ENCODE measurements at regions not wholly inside any gene's neighbourhood (a gene's known extent, or its start where the extent isn't known, plus 50 kb on each side); places are given as distances from the start of the nearest gene placed in this dataset.

- Mint-ChIP-seq H3K36me3 (ENCODE audit: insufficient read depth in 1 of 3, low read depth in 3 of 3) (peaks cover 12 to 34% (median 19%) of the 10 kb centered on the region in 3 experiments), H3K9me3 (peaks cover 30 to 34% of the 10 kb centered on the region in 2 experiments), H3K4me1 (peaks cover 9 to 10% of the 10 kb centered on the region in 2 experiments), H3K27me3 (ENCODE audit: low read depth) (peaks cover 10% of the 10 kb centered on the region), H3K27ac (no peak overlapping the region), H3K4me3 (no peak overlapping the region)
- Histone ChIP-seq H3K56ac (ENCODE audit: insufficient read length, low read depth, low read length) (no peak overlapping the region), H3K4ac (ENCODE audit: low read depth, low read length) (no peak overlapping the region), H4K5ac (ENCODE audit: insufficient read length, low read depth, low read length) (no peak overlapping the region), H2BK20ac (ENCODE audit: low read depth, low read length, poor library complexity, severe bottlenecking) (no peak overlapping the region), H3K14ac (ENCODE audit: insufficient read depth, low read length) (no peak overlapping the region), H4K20me1 (ENCODE audit: control insufficient read depth, insufficient read depth, insufficient read length) (no peaks in the 10 kb centered on the region), H3T11ph (ENCODE audit: low read length) (no peak overlapping the region), H3K79me1 (ENCODE audit: insufficient read depth, low read depth, low read length, poor library complexity, severe bottlenecking) (no peaks in the 10 kb centered on the region), H3K27ac (ENCODE audit: insufficient read length, low read depth, low read length) (no peak overlapping the region), H3K23ac (ENCODE audit: insufficient read length, low read depth, low read length) (no peak overlapping the region), H3K79me2 (ENCODE audit: insufficient read depth, low read length) (no peaks in the 10 kb centered on the region), H3K23me2 (ENCODE audit: insufficient read length, low read depth, low read length, poor library complexity, severe bottlenecking) (no peaks in the 10 kb centered on the region), H4K91ac (ENCODE audit: insufficient read length, low read depth, low read length) (no peak overlapping the region), H2BK15ac (ENCODE audit: low read depth, low read length) (no peak overlapping the region), H3K18ac (ENCODE audit: insufficient read length, low read depth, low read length) (no peak overlapping the region), H3K4me2 (ENCODE audit: insufficient read depth, insufficient read length, low read length) (no peak overlapping the region), H3K4me1 (ENCODE audit: insufficient read depth, low read length) (no peaks in the 10 kb centered on the region; the same call in 1 of the 2 replicates), H3K27me3 (ENCODE audit: insufficient read depth, low read length) (no peaks in the 10 kb centered on the region), H3K9me3 (ENCODE audit: control insufficient read depth, low read depth, low read length) (peaks cover 6% of the 10 kb centered on the region), H2BK120ac (ENCODE audit: low read depth, low read length, poor library complexity, severe bottlenecking) (no peak overlapping the region), H4K8ac (replicated peaks; ENCODE audit: insufficient read length, low read depth, low read length) (no peak overlapping the region), H2BK12ac (ENCODE audit: insufficient read length, low read depth, low read length) (no peak overlapping the region), H2AFZ (ENCODE audit: low read length) (no peak overlapping the region), H2BK5ac (ENCODE audit: insufficient read length, low read length) (no peak overlapping the region), H3K9ac (ENCODE audit: extremely low read depth, insufficient read length, low read length) (no peak overlapping the region), H2AK5ac (ENCODE audit: insufficient read length, low read length) (no peak overlapping the region)
- no peak for DNase-seq
- TF ChIP-seq, protein P1, sequence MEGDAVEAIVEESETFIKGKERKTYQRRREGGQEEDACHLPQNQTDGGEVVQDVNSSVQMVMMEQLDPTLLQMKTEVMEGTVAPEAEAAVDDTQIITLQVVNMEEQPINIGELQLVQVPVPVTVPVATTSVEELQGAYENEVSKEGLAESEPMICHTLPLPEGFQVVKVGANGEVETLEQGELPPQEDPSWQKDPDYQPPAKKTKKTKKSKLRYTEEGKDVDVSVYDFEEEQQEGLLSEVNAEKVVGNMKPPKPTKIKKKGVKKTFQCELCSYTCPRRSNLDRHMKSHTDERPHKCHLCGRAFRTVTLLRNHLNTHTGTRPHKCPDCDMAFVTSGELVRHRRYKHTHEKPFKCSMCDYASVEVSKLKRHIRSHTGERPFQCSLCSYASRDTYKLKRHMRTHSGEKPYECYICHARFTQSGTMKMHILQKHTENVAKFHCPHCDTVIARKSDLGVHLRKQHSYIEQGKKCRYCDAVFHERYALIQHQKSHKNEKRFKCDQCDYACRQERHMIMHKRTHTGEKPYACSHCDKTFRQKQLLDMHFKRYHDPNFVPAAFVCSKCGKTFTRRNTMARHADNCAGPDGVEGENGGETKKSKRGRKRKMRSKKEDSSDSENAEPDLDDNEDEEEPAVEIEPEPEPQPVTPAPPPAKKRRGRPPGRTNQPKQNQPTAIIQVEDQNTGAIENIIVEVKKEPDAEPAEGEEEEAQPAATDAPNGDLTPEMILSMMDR (conservative IDR thresholded peaks at IDR 0.05) = no peak
- WGBS (ENCODE audit: extremely low coverage, insufficient read length, low lambda C conversion rate) = no CpG with 5 or more reads among the region's 2 CpGs
Observed at GRCh38 chr3:127495821-127496655, 94.5 kb downstream of the TPRA1 start.
